Transverse colon (tissue), 4 donors: ENCODE measurements at regions not wholly inside any gene's neighbourhood (a gene's known extent, or its start where the extent isn't known, plus 50 kb on each side); places are given as distances from the start of the nearest gene placed in this dataset.

ENCODE experiments used
- CTCF ChIP-seq, 5 experiments: fragments of 200-600 bp in 3 of 5; fragments of 450-650 bp in 2 of 5; sonication (generic) in 3 of 5; IDR thresholded peaks; 1 replicate in 2 of 5; 2 replicates in 3 of 5; pipeline ENCODE4 v1.5.1; 2016 to 2017; ENCODE audit warnings: antibody characterized with exemption in 5 of 5, inconsistent platforms in 3 of 5, mild to moderate bottlenecking in 2 of 5, moderate library complexity in 1 of 5
- EP300 ChIP-seq: sonication (generic); formaldehyde crosslinking; IDR thresholded peaks from one replicate; pipeline ENCODE4 v1.6.1; 2017; ENCODE audit warnings: antibody characterized with exemption, low read depth
- POLR2A ChIP-seq: fragments of 450-650 bp; IDR thresholded peaks from one replicate; pipeline ENCODE4 v1.6.1; 2016; ENCODE audit warnings: antibody characterized with exemption, mild to moderate bottlenecking, moderate library complexity
- POLR2AphosphoS5 ChIP-seq, 3 donors: sonication (generic); formaldehyde crosslinking; IDR thresholded peaks; one replicate each; pipeline ENCODE4 v1.6.1; 2016; ENCODE audit warnings: antibody characterized with exemption in 3 of 3

- no peak for TF ChIP-seq CTCF (IDR thresholded peaks at IDR 0.05)
- no peak for TF ChIP-seq POLR2AphosphoS5 (IDR thresholded peaks at IDR 0.05)
- TF ChIP-seq POLR2A: no peak
- TF ChIP-seq EP300: no peak
These were observed 750.0 kb downstream of the ZPLD1 start for GRCh38 chr3:103184772-103185171.
